ENCODE measurements at regions not wholly inside any gene's neighbourhood (a gene's known extent, or its start where the extent isn't known, plus 50 kb on each side); places are given as distances from the start of the nearest gene placed in this dataset.

- TF ChIP-seq POLR2A (IDR thresholded peaks at IDR 0.05) (no peak), CTCF (IDR thresholded peaks at IDR 0.05) (no peak), POLR2AphosphoS5 (IDR thresholded peaks at IDR 0.05) (no peak), EP300 (IDR thresholded peaks at IDR 0.05) (no peak)
Measured at GRCh38 chr13:42458193-42458592, 115.8 kb upstream of the TNFSF11 start.

Data from sigmoid colon (tissue), 4 donors.